SK-N-SH (cell line): ENCODE measurements at regions not wholly inside any gene's neighbourhood (a gene's known extent, or its start where the extent isn't known, plus 50 kb on each side); places are given as distances from the start of the nearest gene placed in this dataset.

ENCODE experiments used
- CTCF ChIA-PET: fragments of 300-600, 350-600 bp; formaldehyde crosslinking; extraction: SDS; loops from one replicate; lab custom pipeline; 2021; lab: Yijun Ruan, JAX
- POLR2A ChIA-PET: fragments of 350-600 bp; sonication (Branson Sonifier 250); formaldehyde crosslinking; extraction: SDS; loops from one replicate; lab custom pipeline; 2020; ENCODE audit warnings: antibody characterized with exemption, inconsistent platforms; lab: Yijun Ruan, JAX
- DNase-seq: peaks from one replicate; pipeline ENCODE4 v3.0.0; 2012
- H2AFZ ChIP-seq: fragments of 200-600 bp; sonication (generic); 2 replicates; pipeline ENCODE4 v1.8.1; 2016; ENCODE audit warnings: antibody characterized with exemption, mild to moderate bottlenecking, low read depth
- H3F3A ChIP-seq: fragments of 200-600 bp; sonication (generic); replicated peaks from 2 replicates; pipeline ENCODE3; 2016; ENCODE audit warnings: antibody characterized with exemption, mild to moderate bottlenecking; ENCODE audit not compliant: insufficient read depth
- H3K27ac ChIP-seq, 2 experiments: fragments of 200-500 bp in 1 of 2; fragments of 200-600 bp in 1 of 2; sonication (Bioruptor generic) in 1 of 2; sonication (generic), shearing (Covaris generic) in 1 of 2; 2 replicates each; pipeline versions ENCODE4 v1.5.1 to v1.6.1; 2014 to 2016; ENCODE audit warnings: low read depth in 2 of 2, inconsistent platforms in 1 of 2, low read length in 1 of 2, mild to moderate bottlenecking in 1 of 2, mixed read lengths in 1 of 2
- H3K27me3 ChIP-seq: fragments of 200-600 bp; sonication (generic), shearing (Covaris generic); 2 replicates; pipeline ENCODE4 v1.6.1; 2016; ENCODE audit warnings: mixed run types; ENCODE audit not compliant: insufficient read depth
- H3K36me3 ChIP-seq, 2 experiments: fragments of 200-500 bp in 1 of 2; fragments of 200-600 bp in 1 of 2; sonication (Bioruptor generic) in 1 of 2; sonication (generic) in 1 of 2; replicated peaks in 1 of 2; 2 replicates each; pipeline versions ENCODE3 to v1.5.1; 2014 to 2016; ENCODE audit warnings: low read length in 1 of 2, mild to moderate bottlenecking in 1 of 2; ENCODE audit not compliant: insufficient read depth in 2 of 2, control insufficient read depth in 1 of 2
- H3K4me1 ChIP-seq, 2 experiments: fragments of 200-500 bp in 1 of 2; fragments of 200-600 bp in 1 of 2; sonication (Bioruptor generic) in 1 of 2; sonication (generic), shearing (Covaris generic) in 1 of 2; 2 replicates each; pipeline versions ENCODE4 v1.5.1 to v1.6.1; 2014 to 2016; ENCODE audit warnings: low read depth in 1 of 2, low read length in 1 of 2, mixed run types in 1 of 2; ENCODE audit not compliant: insufficient read depth in 2 of 2, control insufficient read depth in 1 of 2
- H3K4me2 ChIP-seq: fragments of 200-600 bp; sonication (generic), shearing (Covaris generic); 2 replicates; pipeline ENCODE4 v1.6.1; 2017; ENCODE audit warnings: mixed run types
- H3K4me3 ChIP-seq, 2 experiments: fragments of 200-500 bp in 1 of 2; fragments of 200-600 bp in 1 of 2; sonication (Bioruptor generic) in 1 of 2; sonication (generic), shearing (Covaris generic) in 1 of 2; 2 replicates each; pipeline versions ENCODE4 v1.5.1 to v1.8.1; 2014 to 2016; ENCODE audit warnings: low read depth in 2 of 2, inconsistent platforms in 1 of 2, low read length in 1 of 2, mild to moderate bottlenecking in 1 of 2, mixed read lengths in 1 of 2, moderate library complexity in 1 of 2
- H3K79me2 ChIP-seq: fragments of 200-600 bp; sonication (generic); 2 replicates; pipeline ENCODE4 v1.8.1; 2017; ENCODE audit warnings: mild to moderate bottlenecking; ENCODE audit not compliant: insufficient read depth
- H3K9ac ChIP-seq: fragments of 200-600 bp; sonication (generic); 2 replicates; pipeline ENCODE4 v1.6.1; 2017; ENCODE audit warnings: mixed run types
- H3K9me2 ChIP-seq: fragments of 200-600 bp; sonication (generic); 2 replicates; pipeline ENCODE4 v1.6.1; 2017; ENCODE audit warnings: mixed run types
- H3K9me3 ChIP-seq: fragments of 200-600 bp; sonication (generic); 2 replicates; pipeline ENCODE4 v1.6.1; 2017; ENCODE audit warnings: mixed run types, mild to moderate bottlenecking, moderate library complexity
- H4K20me1 ChIP-seq: fragments of 200-600 bp; sonication (generic); 2 replicates; pipeline ENCODE4 v1.6.1; 2017; ENCODE audit warnings: mild to moderate bottlenecking, mixed run types; ENCODE audit not compliant: insufficient read depth
- CHD2 ChIP-seq: fragments of 150-350 bp; IDR thresholded peaks from 2 replicates; pipeline ENCODE4 v1.6.1; 2018; ENCODE audit warnings: low read length; ENCODE audit not compliant: partially characterized antibody
- CTCF ChIP-seq: fragments of 200-600 bp; sonication (generic); IDR thresholded peaks from 2 replicates; pipeline ENCODE4 v1.6.1; 2017; ENCODE audit warnings: antibody characterized with exemption, mild to moderate bottlenecking, moderate library complexity
- ELF1 ChIP-seq: IDR thresholded peaks from 2 replicates; pipeline ENCODE4 v1.4.0; 2012
- GABPA ChIP-seq: IDR thresholded peaks from 2 replicates; pipeline ENCODE4 v1.4.0; 2012; ENCODE audit warnings: low read depth, mild to moderate bottlenecking
- GATA2 ChIP-seq: sonication (generic); formaldehyde crosslinking; IDR thresholded peaks from 2 replicates; pipeline ENCODE4 v1.5.0; 2020; ENCODE audit warnings: mild to moderate bottlenecking, missing genetic modification reagents
- IRF3 ChIP-seq: fragments of 150-350 bp; IDR thresholded peaks from 2 replicates; pipeline ENCODE4 v1.6.1; 2016; ENCODE audit warnings: mild to moderate bottlenecking, low read depth, low read length
- MAX ChIP-seq: IDR thresholded peaks from 2 replicates; pipeline ENCODE4 v1.4.0; 2012; ENCODE audit warnings: low read depth
- MEF2A ChIP-seq: IDR thresholded peaks from 2 replicates; pipeline ENCODE4 v1.4.0; 2012; ENCODE audit warnings: low read depth, borderline replicate concordance
- PBX3 ChIP-seq: IDR thresholded peaks from 2 replicates; pipeline ENCODE4; 2012
- REST ChIP-seq: IDR thresholded peaks from 2 replicates; pipeline ENCODE4 v1.6.1; 2012; ENCODE audit warnings: mild to moderate bottlenecking, low read depth, low read length, moderate library complexity
- RFX5 ChIP-seq: IDR thresholded peaks from 2 replicates; pipeline ENCODE4 v1.6.1; 2012; ENCODE audit warnings: mild to moderate bottlenecking, improper control_type of control experiment, low read length
- SIN3A ChIP-seq: IDR thresholded peaks from 2 replicates; pipeline ENCODE4 v1.6.1; 2012; ENCODE audit warnings: low read depth, mild to moderate bottlenecking, low read length, moderate library complexity, borderline replicate concordance
- SMC3 ChIP-seq: IDR thresholded peaks from 2 replicates; pipeline ENCODE4 v1.6.1; 2012; ENCODE audit warnings: low read depth, low read length, improper control_type of control experiment
- TAF1 ChIP-seq: IDR thresholded peaks from 2 replicates; pipeline ENCODE4 v1.6.1; 2012; ENCODE audit warnings: low read depth, mild to moderate bottlenecking, low read length, moderate library complexity, borderline replicate concordance
- TCF12 ChIP-seq: IDR thresholded peaks from 2 replicates; pipeline ENCODE4 v1.4.0; 2012
- YY1 ChIP-seq: IDR thresholded peaks from 2 replicates; pipeline ENCODE4 v1.4.0; 2012; ENCODE audit warnings: low read depth, mild to moderate bottlenecking
- WGBS: methylation state at CpG from one replicate; pipeline ENCODE4 v1.1.6; 2017; ENCODE audit warnings: low lambda C conversion rate; 5-methylcytosine and 5-hydroxymethylcytosine counted together
- TF ChIP-seq, protein P1 (sequence below): fragments of 150-350 bp; IDR thresholded peaks from 2 replicates; pipeline ENCODE4 v1.6.1; 2017; ENCODE audit warnings: antibody characterized with exemption, low read length, low read depth, borderline replicate concordance
- TF ChIP-seq, protein P2 (sequence below): IDR thresholded peaks from 2 replicates; pipeline ENCODE4 v1.4.0; 2012; ENCODE audit warnings: low read depth, borderline replicate concordance

DNA sequence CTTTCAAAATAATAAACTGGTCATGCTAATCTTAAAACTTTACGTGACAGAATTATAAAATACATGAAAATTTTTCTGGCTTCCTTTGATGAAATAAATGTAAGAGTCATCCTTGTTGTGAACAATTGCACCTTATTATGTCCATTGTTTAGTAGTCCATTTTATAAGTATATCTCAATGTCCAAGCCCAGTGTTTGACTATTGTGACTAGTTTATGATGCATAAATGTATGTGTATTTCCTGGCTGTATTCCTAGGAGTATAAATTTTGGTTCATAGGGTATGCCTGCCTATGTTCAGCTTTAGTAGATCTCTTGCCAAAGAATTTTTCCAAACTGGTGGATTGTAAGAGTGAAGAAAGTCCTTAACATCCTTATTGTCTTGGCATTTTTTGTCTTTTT is 2895.5 kb upstream of the PCDH20 start:
- Histone ChIP-seq H3K4me1 (no peaks in the 10 kb centered on the region; a peak in 1 of 4 replicates), H3K27me3 (no peaks in the 10 kb centered on the region), H3K9ac (no peak overlapping the region), H3K27ac (no peak overlapping the region), H3F3A (no peaks in the 10 kb centered on the region), H3K79me2 (no peaks in the 10 kb centered on the region), H3K9me2 (no peaks in the 10 kb centered on the region), H4K20me1 (no peaks in the 10 kb centered on the region), H3K36me3 (no peaks in the 10 kb centered on the region), H3K4me2 (no peak overlapping the region), H3K9me3 (peaks cover 6% of the 10 kb centered on the region; the same call in 1 of the 2 replicates), H3K4me3 (no peak overlapping the region), H2AFZ (no peak overlapping the region)
- ChIA-PET CTCF (no interaction called here), POLR2A (no interaction called here)
- 74% methylated on average over 1 of the region's 1 CpG for WGBS
- DNase-seq = no peak
- TF ChIP-seq REST = no peak
- no peak for TF ChIP-seq TCF12
- TF ChIP-seq GATA2 = no peak
- no peak for TF ChIP-seq PBX3

- ChIA-PET CTCF (no interaction called here), POLR2A (no interaction called here)
- no peak for DNase-seq
- Histone ChIP-seq H3K27me3 (no peaks in the 10 kb centered on the region), H3K9ac (no peak overlapping the region), H4K20me1 (no peaks in the 10 kb centered on the region), H3K4me1 (no peaks in the 10 kb centered on the region), H3F3A (no peaks in the 10 kb centered on the region), H3K36me3 (no peaks in the 10 kb centered on the region), H3K9me3 (no peaks in the 10 kb centered on the region), H3K9me2 (no peaks in the 10 kb centered on the region), H3K4me2 (no peak overlapping the region), H3K4me3 (no peak overlapping the region), H3K27ac (no peak overlapping the region), H3K79me2 (no peaks in the 10 kb centered on the region), H2AFZ (no peak overlapping the region)
- TF ChIP-seq SIN3A = no peak
- no peak for TF ChIP-seq TAF1
- no peak for TF ChIP-seq SMC3
- no peak for TF ChIP-seq CHD2
- TF ChIP-seq ELF1 = no peak
- no peak for TF ChIP-seq MAX
- no peak for TF ChIP-seq GATA2
- TF ChIP-seq IRF3 = no peak
- no peak for TF ChIP-seq YY1
- no peak for TF ChIP-seq CTCF
- TF ChIP-seq RFX5 = no peak
- TF ChIP-seq, protein P1, sequence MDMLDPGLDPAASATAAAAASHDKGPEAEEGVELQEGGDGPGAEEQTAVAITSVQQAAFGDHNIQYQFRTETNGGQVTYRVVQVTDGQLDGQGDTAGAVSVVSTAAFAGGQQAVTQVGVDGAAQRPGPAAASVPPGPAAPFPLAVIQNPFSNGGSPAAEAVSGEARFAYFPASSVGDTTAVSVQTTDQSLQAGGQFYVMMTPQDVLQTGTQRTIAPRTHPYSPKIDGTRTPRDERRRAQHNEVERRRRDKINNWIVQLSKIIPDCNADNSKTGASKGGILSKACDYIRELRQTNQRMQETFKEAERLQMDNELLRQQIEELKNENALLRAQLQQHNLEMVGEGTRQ = no peak
- TF ChIP-seq, protein P2, sequence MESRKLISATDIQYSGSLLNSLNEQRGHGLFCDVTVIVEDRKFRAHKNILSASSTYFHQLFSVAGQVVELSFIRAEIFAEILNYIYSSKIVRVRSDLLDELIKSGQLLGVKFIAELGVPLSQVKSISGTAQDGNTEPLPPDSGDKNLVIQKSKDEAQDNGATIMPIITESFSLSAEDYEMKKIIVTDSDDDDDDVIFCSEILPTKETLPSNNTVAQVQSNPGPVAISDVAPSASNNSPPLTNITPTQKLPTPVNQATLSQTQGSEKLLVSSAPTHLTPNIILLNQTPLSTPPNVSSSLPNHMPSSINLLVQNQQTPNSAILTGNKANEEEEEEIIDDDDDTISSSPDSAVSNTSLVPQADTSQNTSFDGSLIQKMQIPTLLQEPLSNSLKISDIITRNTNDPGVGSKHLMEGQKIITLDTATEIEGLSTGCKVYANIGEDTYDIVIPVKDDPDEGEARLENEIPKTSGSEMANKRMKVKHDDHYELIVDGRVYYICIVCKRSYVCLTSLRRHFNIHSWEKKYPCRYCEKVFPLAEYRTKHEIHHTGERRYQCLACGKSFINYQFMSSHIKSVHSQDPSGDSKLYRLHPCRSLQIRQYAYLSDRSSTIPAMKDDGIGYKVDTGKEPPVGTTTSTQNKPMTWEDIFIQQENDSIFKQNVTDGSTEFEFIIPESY = no peak
- no peak for TF ChIP-seq MEF2A
- TF ChIP-seq GABPA = no peak
Observed at GRCh38 chr13:64305246-64305645, 2889.6 kb upstream of the PCDH20 start.
